ENCODE measurements at regions not wholly inside any gene's neighbourhood (a gene's known extent, or its start where the extent isn't known, plus 50 kb on each side); places are given as distances from the start of the nearest gene placed in this dataset.
A peak's percentile ranks its signal among the peaks of the same experiment; 100 is the strongest.

DNA sequence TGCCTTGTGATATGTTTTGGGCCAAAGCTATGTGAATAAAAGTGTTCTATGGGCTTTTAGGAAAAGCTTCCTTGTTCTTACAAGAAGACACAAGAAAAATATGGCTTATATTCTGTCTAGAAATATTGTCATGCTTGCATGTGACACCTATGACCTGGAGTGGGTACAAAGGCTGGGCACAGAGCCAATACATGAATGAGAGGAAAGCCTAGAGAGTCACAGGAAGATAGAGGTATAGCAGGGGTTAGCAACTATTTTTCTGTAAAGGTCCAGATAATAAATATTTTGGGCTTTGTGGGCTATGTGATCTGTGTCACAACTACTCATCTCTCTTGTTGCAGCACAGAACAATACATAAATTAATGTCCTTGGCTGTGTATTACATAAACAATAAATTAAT is 196.6 kb upstream of the CD180 start:
- intact Hi-C loops (cut with DNase I, micrococcal nuclease) = no loop called here
- no peak overlapping the region for H3K27ac Mint-ChIP-seq
- Histone ChIP-seq H3K9me3 (ENCODE audit: control insufficient read depth in 1 of 2, insufficient read depth in 1 of 2, low read length in 2 of 2) (no peaks in the 10 kb centered on the region), H3K4me3 (ENCODE audit: low read length) (no peak overlapping the region), H3K27me3 (ENCODE audit: control insufficient read depth in 1 of 2, insufficient read depth in 2 of 2, low read length in 2 of 2) (no peaks in the 10 kb centered on the region), H3K27ac (ENCODE audit: low read depth in 1 of 2, low read length in 2 of 2) (no peak overlapping the region), H3K36me3 (ENCODE audit: insufficient read depth, low read length) (no peaks in the 10 kb centered on the region), H3K4me1 (ENCODE audit: insufficient read depth, low read length) (no peaks in the 10 kb centered on the region)
- no peaks in the 10 kb centered on the region for H3K4me1 Mint-ChIP-seq (ENCODE audit: low read depth)
- H3K9me3 Mint-ChIP-seq = no peaks in the 10 kb centered on the region
- no peak overlapping the region for H3K4me3 Mint-ChIP-seq
- ChIA-PET CTCF (no interaction called here), POLR2A (no interaction called here)
- H3K36me3 Mint-ChIP-seq (ENCODE audit: low read depth) = no peaks in the 10 kb centered on the region
- DNase-seq (peak in 1 of 14 experiments; percentile 14), ATAC-seq (ENCODE audit: poor library complexity) (no peak)
- H3K27me3 Mint-ChIP-seq = no peaks in the 10 kb centered on the region
- TF ChIP-seq, protein P1, sequence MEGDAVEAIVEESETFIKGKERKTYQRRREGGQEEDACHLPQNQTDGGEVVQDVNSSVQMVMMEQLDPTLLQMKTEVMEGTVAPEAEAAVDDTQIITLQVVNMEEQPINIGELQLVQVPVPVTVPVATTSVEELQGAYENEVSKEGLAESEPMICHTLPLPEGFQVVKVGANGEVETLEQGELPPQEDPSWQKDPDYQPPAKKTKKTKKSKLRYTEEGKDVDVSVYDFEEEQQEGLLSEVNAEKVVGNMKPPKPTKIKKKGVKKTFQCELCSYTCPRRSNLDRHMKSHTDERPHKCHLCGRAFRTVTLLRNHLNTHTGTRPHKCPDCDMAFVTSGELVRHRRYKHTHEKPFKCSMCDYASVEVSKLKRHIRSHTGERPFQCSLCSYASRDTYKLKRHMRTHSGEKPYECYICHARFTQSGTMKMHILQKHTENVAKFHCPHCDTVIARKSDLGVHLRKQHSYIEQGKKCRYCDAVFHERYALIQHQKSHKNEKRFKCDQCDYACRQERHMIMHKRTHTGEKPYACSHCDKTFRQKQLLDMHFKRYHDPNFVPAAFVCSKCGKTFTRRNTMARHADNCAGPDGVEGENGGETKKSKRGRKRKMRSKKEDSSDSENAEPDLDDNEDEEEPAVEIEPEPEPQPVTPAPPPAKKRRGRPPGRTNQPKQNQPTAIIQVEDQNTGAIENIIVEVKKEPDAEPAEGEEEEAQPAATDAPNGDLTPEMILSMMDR (IDR thresholded peaks at IDR 0.05) = no peak

DNA sequence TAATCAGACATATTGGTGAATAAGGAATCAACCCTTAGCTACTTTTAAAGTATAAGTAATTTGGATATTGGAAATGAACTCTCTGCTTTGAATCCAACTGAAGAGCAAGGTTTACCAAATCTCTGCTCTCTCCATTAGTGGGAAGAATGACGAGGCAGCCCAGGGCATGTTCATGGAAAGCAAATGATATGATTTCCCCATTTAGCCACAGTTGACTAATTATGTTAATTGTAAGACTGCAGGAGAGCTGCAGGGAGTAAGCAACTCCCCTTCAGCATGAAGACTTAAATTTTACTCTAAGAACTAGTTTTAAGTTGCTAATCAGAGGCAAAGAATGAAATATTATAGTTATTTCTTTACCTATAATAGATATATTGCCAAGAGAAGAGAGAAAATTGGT is 194.3 kb upstream of the CD180 start:
- Mint-ChIP-seq H3K27me3 (no peaks in the 10 kb centered on the region), H3K4me1 (ENCODE audit: low read depth) (no peaks in the 10 kb centered on the region), H3K9me3 (no peaks in the 10 kb centered on the region), H3K4me3 (no peak overlapping the region), H3K36me3 (ENCODE audit: low read depth) (no peaks in the 10 kb centered on the region), H3K27ac (no peak overlapping the region)
- H3K27ac ChIP-seq (ENCODE audit: low read depth in 1 of 2, low read length in 2 of 2) = no peak overlapping the region
- no peaks in the 10 kb centered on the region for H3K27me3 ChIP-seq (ENCODE audit: control insufficient read depth in 1 of 2, insufficient read depth in 2 of 2, low read length in 2 of 2)
- ATAC-seq (ENCODE audit: poor library complexity) = no peak
- no peaks in the 10 kb centered on the region for H3K9me3 ChIP-seq (ENCODE audit: control insufficient read depth in 1 of 2, insufficient read depth in 1 of 2, low read length in 2 of 2)
- no peaks in the 10 kb centered on the region for H3K36me3 ChIP-seq (ENCODE audit: insufficient read depth, low read length)
- TF ChIP-seq, protein P1 (IDR thresholded peaks at IDR 0.05) = no peak
- POLR2A ChIA-PET = no interaction called here
- DNase-seq = no peak
- no peak overlapping the region for H3K4me3 ChIP-seq (ENCODE audit: low read length)
- intact Hi-C loops (cut with DNase I, micrococcal nuclease) = no loop called here
- CTCF ChIA-PET = no interaction called here
- no peaks in the 10 kb centered on the region for H3K4me1 ChIP-seq (ENCODE audit: insufficient read depth, low read length)

DNA sequence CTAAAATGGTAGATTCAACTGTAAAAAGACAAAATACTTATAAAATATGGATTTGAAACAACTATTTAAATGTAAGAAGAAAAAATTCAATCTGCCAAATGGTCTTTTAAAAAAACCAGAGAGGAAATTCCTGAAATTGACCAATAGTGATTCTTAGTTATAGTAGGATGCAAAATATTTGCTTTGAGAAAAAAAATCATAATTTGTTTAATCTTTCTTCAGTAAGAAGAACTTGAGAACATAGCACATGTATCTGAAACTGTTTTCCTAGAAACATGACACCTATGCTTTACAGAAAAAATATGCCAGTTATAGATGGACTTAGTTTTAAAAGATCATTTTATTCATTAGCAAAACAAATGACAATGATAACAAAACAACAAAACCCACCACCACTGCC is 186.9 kb upstream of the CD180 start:
- TF ChIP-seq, protein P1 (IDR thresholded peaks at IDR 0.05) = no peak
- ATAC-seq (ENCODE audit: poor library complexity) (no peak), DNase-seq (no peak)
- no peaks in the 10 kb centered on the region for H3K36me3 Mint-ChIP-seq (ENCODE audit: low read depth)
- H3K9me3 Mint-ChIP-seq = no peaks in the 10 kb centered on the region
- Histone ChIP-seq H3K9me3 (ENCODE audit: control insufficient read depth in 1 of 2, insufficient read depth in 1 of 2, low read length in 2 of 2) (no peaks in the 10 kb centered on the region), H3K4me1 (ENCODE audit: insufficient read depth, low read length) (no peaks in the 10 kb centered on the region), H3K4me3 (ENCODE audit: low read length) (no peak overlapping the region), H3K27me3 (ENCODE audit: control insufficient read depth in 1 of 2, insufficient read depth in 2 of 2, low read length in 2 of 2) (no peaks in the 10 kb centered on the region), H3K36me3 (ENCODE audit: insufficient read depth, low read length) (no peaks in the 10 kb centered on the region), H3K27ac (ENCODE audit: low read depth in 1 of 2, low read length in 2 of 2) (no peak overlapping the region)
- H3K4me1 Mint-ChIP-seq (ENCODE audit: low read depth) = no peaks in the 10 kb centered on the region
- CTCF ChIA-PET = no interaction called here
- no peak overlapping the region for H3K27ac Mint-ChIP-seq
- no peaks in the 10 kb centered on the region for H3K27me3 Mint-ChIP-seq
- no peak overlapping the region for H3K4me3 Mint-ChIP-seq
- intact Hi-C loops (cut with DNase I, micrococcal nuclease) = no loop called here
- POLR2A ChIA-PET = no interaction called here

All from CD4-positive, alpha-beta T cell (primary cell).